A673 (cell line): ENCODE measurements at regions not wholly inside any gene's neighbourhood (a gene's known extent, or its start where the extent isn't known, plus 50 kb on each side); places are given as distances from the start of the nearest gene placed in this dataset.

ENCODE experiments used
- BruUV-seq: library from RNA; stranded (reverse); fragments of 400-500 nt; replicated peaks from 2 replicates; lab custom pipeline; 2021; lab: Mats Ljungman, UMichigan
- CTCF ChIA-PET: fragments of 300-600 bp; sonication (Branson Sonifier 250); formaldehyde crosslinking; loops from one replicate; lab custom pipeline; 2022; ENCODE audit warnings: antibody characterized with exemption; lab: Charles Lee
- POLR2A ChIA-PET: fragments of 300-600 bp; sonication (Branson Sonifier 250); formaldehyde crosslinking; loops from one replicate; lab custom pipeline; 2022; ENCODE audit warnings: antibody characterized with exemption; ENCODE audit not compliant: low non-redundant PET; lab: Charles Lee
- DNase-seq: peaks from one replicate; pipeline ENCODE4 v3.0.0-alpha.2; 2015; ENCODE audit warnings: low spot score
- H3K27ac ChIP-seq: fragments of 200-600 bp; sonication (generic); 2 replicates; pipeline ENCODE4 v1.5.1; 2016; ENCODE audit warnings: mixed run types, low read depth, mild to moderate bottlenecking, mixed read lengths, antibody characterized with exemption, low read length; ENCODE audit not compliant: poor library complexity, severe bottlenecking
- H3K27me3 ChIP-seq: fragments of 200-600 bp; sonication (generic); replicated peaks from 2 replicates; pipeline ENCODE4 v1.6.1; 2017; ENCODE audit warnings: mixed run types, low read depth, mild to moderate bottlenecking, mixed read lengths, antibody characterized with exemption, low read length; ENCODE audit not compliant: insufficient read depth, poor library complexity
- H3K36me3 ChIP-seq: fragments of 200-600 bp; sonication (generic); 2 replicates; pipeline ENCODE4 v1.6.1; 2016; ENCODE audit warnings: mixed run types, mild to moderate bottlenecking, mixed read lengths, antibody characterized with exemption, low read length; ENCODE audit not compliant: insufficient read depth, poor library complexity, severe bottlenecking
- H3K4me1 ChIP-seq: fragments of 200-600 bp; sonication (generic); 2 replicates; pipeline ENCODE4 v1.6.1; 2017; ENCODE audit warnings: mixed run types, mild to moderate bottlenecking, mixed read lengths, antibody characterized with exemption, low read length; ENCODE audit not compliant: insufficient read depth, poor library complexity, severe bottlenecking
- H3K4me3 ChIP-seq: fragments of 200-600 bp; sonication (generic); 2 replicates; pipeline ENCODE4 v1.5.1; 2016; ENCODE audit warnings: low read depth, mixed run types, mild to moderate bottlenecking, mixed read lengths, low read length; ENCODE audit not compliant: poor library complexity, severe bottlenecking
- H3K9me3 ChIP-seq: fragments of 200-600 bp; sonication (generic); 2 replicates; pipeline ENCODE4 v1.6.1; 2016; ENCODE audit warnings: mixed run types, low read depth, mild to moderate bottlenecking, mixed read lengths, antibody characterized with exemption, low read length; ENCODE audit not compliant: poor library complexity, severe bottlenecking
- CTCF ChIP-seq: fragments of 300-800, 200-600 bp; sonication (generic); conservative IDR thresholded peaks from 2 replicates; pipeline ENCODE4 v1.5.1; 2017; ENCODE audit warnings: low read depth, mild to moderate bottlenecking, antibody characterized with exemption, low read length, moderate library complexity, mixed read lengths
- EZH2 ChIP-seq: fragments of 200-600 bp; sonication (generic); IDR thresholded peaks from 2 replicates; pipeline ENCODE4 v1.6.1; 2017; ENCODE audit warnings: borderline replicate concordance, low read depth, mild to moderate bottlenecking, mixed read lengths, antibody characterized with exemption, low read length; ENCODE audit not compliant: poor library complexity, severe bottlenecking
- intact Hi-C: fragments of 100-400 bp; cut with micrococcal nuclease; formaldehyde crosslinking; loops from one replicate; pipeline ENCODE4 v1.10.0; 2022; ENCODE audit not compliant: unreplicated experiment

DNA sequence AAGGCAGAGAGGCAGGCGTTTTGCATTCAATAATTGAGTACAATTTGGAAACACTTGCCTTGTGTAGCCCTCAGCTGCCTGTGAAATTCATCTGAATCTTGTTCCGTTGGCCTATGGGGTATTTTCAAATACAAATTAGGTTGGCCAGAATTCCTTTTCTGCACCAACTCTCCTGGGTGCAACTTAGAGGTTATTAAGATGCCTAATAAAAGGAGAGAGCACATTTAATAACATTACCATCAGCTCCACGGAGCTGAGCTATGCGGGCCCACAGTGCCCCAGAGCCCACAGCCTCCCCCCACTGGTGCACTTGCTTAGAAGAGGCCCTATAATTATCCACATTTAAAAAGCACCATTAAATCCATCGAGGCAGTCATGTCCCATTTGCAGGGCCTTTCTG, 367.6 kb upstream of the CLINT1 start:
- Histone ChIP-seq H3K27me3 (no peaks in the 10 kb centered on the region), H3K36me3 (no peaks in the 10 kb centered on the region), H3K9me3 (no peaks in the 10 kb centered on the region), H3K4me1 (no peaks in the 10 kb centered on the region), H3K27ac (no peak overlapping the region), H3K4me3 (no peak overlapping the region)
- no peak for DNase-seq
- BruUV-seq: no TSS peak
- POLR2A ChIA-PET: no interaction called here
- intact Hi-C loops: no loop called here
- TF ChIP-seq EZH2: no peak
- no peak for TF ChIP-seq CTCF
- CTCF ChIA-PET: no interaction called here

- BruUV-seq: no TSS peak
- H3K4me3 ChIP-seq: no peak overlapping the region
- H3K4me1 ChIP-seq: no peaks in the 10 kb centered on the region
- ChIA-PET POLR2A (no interaction called here), CTCF (no interaction called here)
- no peaks in the 10 kb centered on the region for H3K27me3 ChIP-seq
- TF ChIP-seq CTCF: no peak
- TF ChIP-seq EZH2: no peak
- H3K27ac ChIP-seq: no peak overlapping the region
- no peaks in the 10 kb centered on the region for H3K9me3 ChIP-seq
- H3K36me3 ChIP-seq: no peaks in the 10 kb centered on the region
- DNase-seq: no peak
- intact Hi-C loops: no loop called here
Measured at GRCh38 chr5:158224253-158224652, 365.3 kb upstream of the CLINT1 start.

GRCh38 chr5:158223054-158223600, 364.2 kb upstream of the CLINT1 start:
- Histone ChIP-seq H3K27me3 (no peaks in the 10 kb centered on the region), H3K4me1 (no peaks in the 10 kb centered on the region), H3K27ac (no peak overlapping the region), H3K36me3 (no peaks in the 10 kb centered on the region), H3K4me3 (no peak overlapping the region), H3K9me3 (no peaks in the 10 kb centered on the region)
- DNase-seq: no peak
- no TSS peak for BruUV-seq
- TF ChIP-seq CTCF: no peak
- TF ChIP-seq EZH2: no peak
- intact Hi-C loops: no loop called here
- POLR2A ChIA-PET: no interaction called here
- CTCF ChIA-PET: no interaction called here
